GM10248 (cell line): ENCODE measurements at regions not wholly inside any gene's neighbourhood (a gene's known extent, or its start where the extent isn't known, plus 50 kb on each side); places are given as distances from the start of the nearest gene placed in this dataset.

Experiments
- CTCF ChIA-PET: fragments of 300-600 bp; sonication (Branson Sonifier 250); formaldehyde crosslinking; extraction: SDS; loops from one replicate; lab custom pipeline; 2021; ENCODE audit warnings: antibody characterized with exemption; lab: Yijun Ruan, JAX
- POLR2A ChIA-PET: fragments of 350-650 bp; sonication (Branson Sonifier 250); formaldehyde crosslinking; extraction: SDS; loops from one replicate; lab custom pipeline; 2020; ENCODE audit warnings: antibody characterized with exemption; lab: Yijun Ruan, JAX
- DNase-seq: peaks from one replicate; pipeline ENCODE4 v3.0.0; 2012; ENCODE audit errors: extremely low spot score
- TF ChIP-seq, protein P1 (sequence below): IDR thresholded peaks from 2 replicates; pipeline ENCODE4 v1.5.1; 2012; ENCODE audit warnings: mild to moderate bottlenecking, low read depth; ENCODE audit errors: extremely low read depth, missing control alignments, control extremely low read depth

DNA sequence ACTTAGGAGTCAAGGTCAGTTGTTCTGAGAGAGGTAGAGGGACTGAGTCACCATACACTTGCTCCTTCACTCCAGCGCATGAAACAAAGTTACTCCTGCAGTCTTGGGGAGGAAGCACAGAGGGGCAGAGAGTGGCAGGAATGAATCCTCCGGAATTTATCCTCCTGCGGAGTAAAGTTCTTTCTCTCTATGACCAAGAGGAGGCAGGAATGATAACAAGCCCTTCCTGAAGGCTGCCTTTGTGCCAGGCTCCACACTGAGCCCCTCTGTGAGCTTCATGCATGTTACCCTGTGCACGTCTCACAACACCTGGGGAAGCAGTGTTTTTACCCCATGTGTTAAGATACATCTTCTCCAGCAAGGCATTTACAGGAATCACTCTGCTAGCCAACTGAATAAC, 458.4 kb downstream of the KLF12 start:
- CTCF ChIA-PET: no interaction called here
- TF ChIP-seq, protein P1, sequence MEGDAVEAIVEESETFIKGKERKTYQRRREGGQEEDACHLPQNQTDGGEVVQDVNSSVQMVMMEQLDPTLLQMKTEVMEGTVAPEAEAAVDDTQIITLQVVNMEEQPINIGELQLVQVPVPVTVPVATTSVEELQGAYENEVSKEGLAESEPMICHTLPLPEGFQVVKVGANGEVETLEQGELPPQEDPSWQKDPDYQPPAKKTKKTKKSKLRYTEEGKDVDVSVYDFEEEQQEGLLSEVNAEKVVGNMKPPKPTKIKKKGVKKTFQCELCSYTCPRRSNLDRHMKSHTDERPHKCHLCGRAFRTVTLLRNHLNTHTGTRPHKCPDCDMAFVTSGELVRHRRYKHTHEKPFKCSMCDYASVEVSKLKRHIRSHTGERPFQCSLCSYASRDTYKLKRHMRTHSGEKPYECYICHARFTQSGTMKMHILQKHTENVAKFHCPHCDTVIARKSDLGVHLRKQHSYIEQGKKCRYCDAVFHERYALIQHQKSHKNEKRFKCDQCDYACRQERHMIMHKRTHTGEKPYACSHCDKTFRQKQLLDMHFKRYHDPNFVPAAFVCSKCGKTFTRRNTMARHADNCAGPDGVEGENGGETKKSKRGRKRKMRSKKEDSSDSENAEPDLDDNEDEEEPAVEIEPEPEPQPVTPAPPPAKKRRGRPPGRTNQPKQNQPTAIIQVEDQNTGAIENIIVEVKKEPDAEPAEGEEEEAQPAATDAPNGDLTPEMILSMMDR: no peak
- no peak for DNase-seq
- POLR2A ChIA-PET: no interaction called here

DNA sequence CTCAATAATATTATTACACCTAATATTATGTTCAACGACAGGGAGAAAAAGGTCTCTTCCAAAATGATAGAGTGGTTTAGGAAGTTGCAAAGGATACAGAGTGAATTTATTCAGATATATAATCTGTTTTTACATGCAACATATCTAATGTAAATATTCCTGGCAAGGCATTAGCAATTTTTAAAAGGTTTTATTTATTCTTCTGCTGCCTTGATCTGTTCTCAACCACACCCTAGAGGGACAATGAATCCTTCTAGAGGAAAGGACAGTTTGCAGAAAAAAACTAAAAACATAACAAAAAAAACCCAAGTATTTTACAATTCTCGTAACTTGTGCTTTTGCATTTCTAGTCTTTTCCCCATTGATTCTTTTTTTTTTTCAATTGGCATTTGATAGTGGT, 459.6 kb downstream of the KLF12 start:
- no peak for DNase-seq
- TF ChIP-seq, protein P1: no peak
- ChIA-PET POLR2A (no interaction called here), CTCF (no interaction called here)

DNA sequence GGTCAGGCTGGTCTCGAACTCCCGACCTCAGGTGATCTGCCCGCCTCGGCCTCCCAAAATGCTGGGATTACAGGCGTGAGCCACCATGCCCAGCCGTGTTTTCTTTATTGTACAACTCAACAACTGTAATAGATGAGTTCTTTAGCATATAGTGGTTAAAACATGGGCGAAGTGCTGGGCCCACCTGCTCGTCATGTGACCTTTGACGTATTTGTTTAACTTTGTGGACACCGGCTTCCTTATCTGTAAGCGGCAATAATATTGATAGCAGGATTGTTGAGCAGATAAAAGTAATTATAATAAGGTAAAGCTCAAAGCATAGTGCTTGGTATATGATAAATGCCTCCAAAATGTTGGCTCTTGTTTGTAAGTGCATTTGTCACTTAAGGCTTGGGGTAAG, 460.3 kb downstream of the KLF12 start:
- DNase-seq: no peak
- TF ChIP-seq, protein P1: no peak
- ChIA-PET POLR2A (no interaction called here), CTCF (interaction anchor here (1.0 to 1.2 kb wide), 2 partner anchors 10 to 51 kb away, joined by 3 to 4 read pairs; no protein-coding TSS in a partner anchor)

DNA sequence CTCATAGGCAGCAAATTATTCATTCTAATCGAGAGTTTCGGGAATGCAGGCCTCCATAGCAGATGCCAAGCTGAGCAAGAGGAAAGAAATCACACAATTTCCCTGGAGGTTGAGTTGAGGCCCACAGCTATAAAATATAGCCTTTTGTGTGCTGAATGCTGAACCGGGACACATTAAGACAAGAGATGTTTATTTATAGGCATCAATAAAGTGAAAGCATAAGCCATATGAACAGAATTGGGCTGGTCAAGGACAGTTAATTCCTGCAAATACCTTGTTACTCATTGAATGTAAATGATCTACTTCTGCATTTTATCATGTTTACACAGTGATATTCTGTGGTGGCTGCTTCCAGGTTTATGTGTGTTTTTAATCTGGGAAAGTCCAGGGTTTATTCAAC, 461.7 kb downstream of the KLF12 start:
- TF ChIP-seq, protein P1: no peak
- CTCF ChIA-PET: interaction anchor here (0.9 to 1.8 kb wide), 4 partner anchors 10 to 21 kb away, joined by 3 to 5 read pairs (median 4); no protein-coding TSS in a partner anchor
- no peak for DNase-seq
- POLR2A ChIA-PET: no interaction called here

DNA sequence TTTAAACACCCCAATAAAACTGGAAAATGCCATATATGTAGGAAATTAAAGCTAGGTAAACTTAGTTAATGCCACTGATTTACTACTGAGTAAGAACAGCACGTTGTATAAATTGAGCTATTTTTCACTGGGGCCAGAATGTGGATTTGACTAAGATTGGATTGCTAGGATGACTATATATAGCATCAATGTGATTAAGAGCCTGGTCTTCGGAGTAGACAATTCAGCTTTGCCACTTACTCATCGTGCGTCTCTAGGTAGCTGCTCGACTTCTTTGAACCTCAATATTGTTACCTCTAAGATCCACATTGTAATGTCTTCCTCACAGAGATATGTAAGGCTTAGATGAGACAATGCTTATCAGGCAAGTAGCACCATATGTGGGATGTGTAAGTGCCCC, 462.5 kb downstream of the KLF12 start:
- POLR2A ChIA-PET: no interaction called here
- CTCF ChIA-PET: interaction anchor here (0.9 to 1.8 kb wide), 4 partner anchors 9 to 22 kb away, joined by 3 to 5 read pairs (median 4); no protein-coding TSS in a partner anchor
- TF ChIP-seq, protein P1: no peak
- no peak for DNase-seq

DNA sequence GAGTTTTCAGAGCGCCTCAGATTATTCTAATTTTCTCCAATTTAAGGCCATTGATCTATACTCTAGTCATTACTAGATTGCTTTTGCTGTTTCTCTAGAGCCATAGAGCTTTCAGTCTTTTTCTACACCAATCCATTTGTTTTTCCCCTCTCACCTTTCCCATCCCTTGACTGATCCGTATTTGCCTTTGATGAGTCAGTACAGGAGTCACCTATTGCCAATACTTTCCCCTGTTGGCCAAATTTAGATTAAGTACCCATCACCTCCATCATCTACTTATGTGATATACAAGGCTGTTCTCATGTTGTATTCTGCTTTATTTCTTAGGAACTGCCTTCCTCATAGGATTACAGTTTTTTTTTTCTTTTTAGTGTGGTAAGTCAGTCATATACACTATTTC, 463.2 kb downstream of the KLF12 start:
- TF ChIP-seq, protein P1: no peak
- ChIA-PET POLR2A (no interaction called here), CTCF (interaction anchor here (1.8 kb wide), 1 partner anchor 12 kb away, joined by 5 read pairs; no protein-coding TSS in a partner anchor)
- no peak for DNase-seq

DNA sequence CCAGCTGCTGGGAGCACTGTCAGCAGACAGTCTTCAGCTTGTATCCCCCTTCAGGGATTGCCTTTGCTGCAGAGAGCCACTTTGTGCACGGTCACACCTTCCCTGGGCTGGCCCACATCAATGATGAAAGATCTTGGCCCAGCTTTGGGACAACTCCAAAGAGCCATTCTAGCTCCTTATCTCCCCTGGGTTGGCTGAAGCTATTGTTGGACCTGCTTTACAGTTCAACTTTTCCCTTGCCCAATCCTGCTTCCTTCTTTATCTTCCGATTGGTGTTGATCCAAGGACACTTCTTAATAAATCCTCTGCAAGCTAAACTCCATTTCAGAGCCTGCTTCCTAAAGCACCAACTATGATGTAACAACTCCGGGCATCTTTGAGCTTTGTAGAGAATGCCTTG, 466.4 kb downstream of the KLF12 start:
- ChIA-PET POLR2A (no interaction called here), CTCF (no interaction called here)
- DNase-seq: no peak
- TF ChIP-seq, protein P1: no peak
